ENCODE measurements at regions not wholly inside any gene's neighbourhood (a gene's known extent, or its start where the extent isn't known, plus 50 kb on each side); places are given as distances from the start of the nearest gene placed in this dataset.

DNA sequence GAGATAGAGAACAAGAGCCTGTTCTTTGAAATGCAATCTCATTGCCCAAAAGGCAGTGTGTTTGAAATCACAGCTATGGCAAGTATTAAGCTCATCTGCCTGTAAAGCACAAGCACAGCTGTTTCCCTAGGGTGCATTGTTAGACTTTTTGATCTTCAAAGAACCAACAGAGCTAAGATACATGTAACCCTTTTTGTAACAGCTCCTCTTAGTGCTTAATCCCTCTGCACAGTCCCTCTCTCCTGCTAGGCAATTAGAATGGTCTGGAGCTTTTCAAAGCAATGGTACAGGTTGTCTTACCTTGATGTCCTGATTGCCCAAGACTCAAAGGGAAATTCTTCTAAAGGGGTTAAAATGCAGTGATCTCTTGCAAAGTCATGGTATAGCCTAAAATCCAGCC, 249.6 kb upstream of the CHRM2 start:
- no peak for TF ChIP-seq POLR2AphosphoS5 (IDR thresholded peaks at IDR 0.05; ENCODE audit: low read depth, low read length)
- TF ChIP-seq, protein P1, sequence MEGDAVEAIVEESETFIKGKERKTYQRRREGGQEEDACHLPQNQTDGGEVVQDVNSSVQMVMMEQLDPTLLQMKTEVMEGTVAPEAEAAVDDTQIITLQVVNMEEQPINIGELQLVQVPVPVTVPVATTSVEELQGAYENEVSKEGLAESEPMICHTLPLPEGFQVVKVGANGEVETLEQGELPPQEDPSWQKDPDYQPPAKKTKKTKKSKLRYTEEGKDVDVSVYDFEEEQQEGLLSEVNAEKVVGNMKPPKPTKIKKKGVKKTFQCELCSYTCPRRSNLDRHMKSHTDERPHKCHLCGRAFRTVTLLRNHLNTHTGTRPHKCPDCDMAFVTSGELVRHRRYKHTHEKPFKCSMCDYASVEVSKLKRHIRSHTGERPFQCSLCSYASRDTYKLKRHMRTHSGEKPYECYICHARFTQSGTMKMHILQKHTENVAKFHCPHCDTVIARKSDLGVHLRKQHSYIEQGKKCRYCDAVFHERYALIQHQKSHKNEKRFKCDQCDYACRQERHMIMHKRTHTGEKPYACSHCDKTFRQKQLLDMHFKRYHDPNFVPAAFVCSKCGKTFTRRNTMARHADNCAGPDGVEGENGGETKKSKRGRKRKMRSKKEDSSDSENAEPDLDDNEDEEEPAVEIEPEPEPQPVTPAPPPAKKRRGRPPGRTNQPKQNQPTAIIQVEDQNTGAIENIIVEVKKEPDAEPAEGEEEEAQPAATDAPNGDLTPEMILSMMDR (IDR thresholded peaks at IDR 0.05) = no peak

All from Panc1 (cell line).